ENCODE measurements at regions not wholly inside any gene's neighbourhood (a gene's known extent, or its start where the extent isn't known, plus 50 kb on each side); places are given as distances from the start of the nearest gene placed in this dataset.

DNA sequence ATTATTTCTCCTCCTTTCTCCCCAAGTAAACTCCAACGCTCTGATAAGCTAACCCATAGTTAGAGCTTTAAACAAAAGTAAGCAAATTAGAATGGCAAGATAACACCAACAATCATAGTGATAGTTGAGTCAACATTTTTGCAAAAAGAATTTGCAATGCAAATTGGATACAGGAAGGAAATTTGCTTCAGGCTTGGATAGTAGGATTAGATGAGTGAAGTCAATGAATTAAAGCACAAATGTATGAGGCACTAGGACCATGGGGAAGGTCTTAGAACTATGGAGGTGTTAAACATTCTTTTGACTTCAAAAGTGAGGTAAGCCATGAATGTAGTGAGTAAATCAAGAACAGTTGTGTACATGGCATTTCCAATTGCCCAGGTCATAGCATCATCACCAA is 289.8 kb upstream of the GRAMD2B start:
- no peak for TF ChIP-seq RAD21 (IDR thresholded peaks at IDR 0.05)
- TF ChIP-seq FOXA1 (IDR thresholded peaks at IDR 0.05): no peak
- TF ChIP-seq, protein P1, sequence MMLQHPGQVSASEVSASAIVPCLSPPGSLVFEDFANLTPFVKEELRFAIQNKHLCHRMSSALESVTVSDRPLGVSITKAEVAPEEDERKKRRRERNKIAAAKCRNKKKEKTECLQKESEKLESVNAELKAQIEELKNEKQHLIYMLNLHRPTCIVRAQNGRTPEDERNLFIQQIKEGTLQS (IDR thresholded peaks at IDR 0.05): no peak
- no peak for TF ChIP-seq YY1 (IDR thresholded peaks at IDR 0.05)
- TF ChIP-seq HNF4A (conservative IDR thresholded peaks at IDR 0.05): no peak
- TF ChIP-seq HNF4G (IDR thresholded peaks at IDR 0.05): no peak
- TF ChIP-seq EGR1 (IDR thresholded peaks at IDR 0.05; ENCODE audit: low read depth in 2 of 2): no peak
- no peak for TF ChIP-seq NR2F2 (IDR thresholded peaks at IDR 0.05)
- no peak for TF ChIP-seq JUND (IDR thresholded peaks at IDR 0.05)
- TF ChIP-seq, protein P2, sequence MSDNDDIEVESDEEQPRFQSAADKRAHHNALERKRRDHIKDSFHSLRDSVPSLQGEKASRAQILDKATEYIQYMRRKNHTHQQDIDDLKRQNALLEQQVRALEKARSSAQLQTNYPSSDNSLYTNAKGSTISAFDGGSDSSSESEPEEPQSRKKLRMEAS (IDR thresholded peaks at IDR 0.05): no peak
- TF ChIP-seq RXRA (IDR thresholded peaks at IDR 0.05): no peak
- TF ChIP-seq, protein P3, sequence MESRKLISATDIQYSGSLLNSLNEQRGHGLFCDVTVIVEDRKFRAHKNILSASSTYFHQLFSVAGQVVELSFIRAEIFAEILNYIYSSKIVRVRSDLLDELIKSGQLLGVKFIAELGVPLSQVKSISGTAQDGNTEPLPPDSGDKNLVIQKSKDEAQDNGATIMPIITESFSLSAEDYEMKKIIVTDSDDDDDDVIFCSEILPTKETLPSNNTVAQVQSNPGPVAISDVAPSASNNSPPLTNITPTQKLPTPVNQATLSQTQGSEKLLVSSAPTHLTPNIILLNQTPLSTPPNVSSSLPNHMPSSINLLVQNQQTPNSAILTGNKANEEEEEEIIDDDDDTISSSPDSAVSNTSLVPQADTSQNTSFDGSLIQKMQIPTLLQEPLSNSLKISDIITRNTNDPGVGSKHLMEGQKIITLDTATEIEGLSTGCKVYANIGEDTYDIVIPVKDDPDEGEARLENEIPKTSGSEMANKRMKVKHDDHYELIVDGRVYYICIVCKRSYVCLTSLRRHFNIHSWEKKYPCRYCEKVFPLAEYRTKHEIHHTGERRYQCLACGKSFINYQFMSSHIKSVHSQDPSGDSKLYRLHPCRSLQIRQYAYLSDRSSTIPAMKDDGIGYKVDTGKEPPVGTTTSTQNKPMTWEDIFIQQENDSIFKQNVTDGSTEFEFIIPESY (IDR thresholded peaks at IDR 0.05): no peak
- TF ChIP-seq SP1 (IDR thresholded peaks at IDR 0.05): no peak
- TF ChIP-seq, protein P4, sequence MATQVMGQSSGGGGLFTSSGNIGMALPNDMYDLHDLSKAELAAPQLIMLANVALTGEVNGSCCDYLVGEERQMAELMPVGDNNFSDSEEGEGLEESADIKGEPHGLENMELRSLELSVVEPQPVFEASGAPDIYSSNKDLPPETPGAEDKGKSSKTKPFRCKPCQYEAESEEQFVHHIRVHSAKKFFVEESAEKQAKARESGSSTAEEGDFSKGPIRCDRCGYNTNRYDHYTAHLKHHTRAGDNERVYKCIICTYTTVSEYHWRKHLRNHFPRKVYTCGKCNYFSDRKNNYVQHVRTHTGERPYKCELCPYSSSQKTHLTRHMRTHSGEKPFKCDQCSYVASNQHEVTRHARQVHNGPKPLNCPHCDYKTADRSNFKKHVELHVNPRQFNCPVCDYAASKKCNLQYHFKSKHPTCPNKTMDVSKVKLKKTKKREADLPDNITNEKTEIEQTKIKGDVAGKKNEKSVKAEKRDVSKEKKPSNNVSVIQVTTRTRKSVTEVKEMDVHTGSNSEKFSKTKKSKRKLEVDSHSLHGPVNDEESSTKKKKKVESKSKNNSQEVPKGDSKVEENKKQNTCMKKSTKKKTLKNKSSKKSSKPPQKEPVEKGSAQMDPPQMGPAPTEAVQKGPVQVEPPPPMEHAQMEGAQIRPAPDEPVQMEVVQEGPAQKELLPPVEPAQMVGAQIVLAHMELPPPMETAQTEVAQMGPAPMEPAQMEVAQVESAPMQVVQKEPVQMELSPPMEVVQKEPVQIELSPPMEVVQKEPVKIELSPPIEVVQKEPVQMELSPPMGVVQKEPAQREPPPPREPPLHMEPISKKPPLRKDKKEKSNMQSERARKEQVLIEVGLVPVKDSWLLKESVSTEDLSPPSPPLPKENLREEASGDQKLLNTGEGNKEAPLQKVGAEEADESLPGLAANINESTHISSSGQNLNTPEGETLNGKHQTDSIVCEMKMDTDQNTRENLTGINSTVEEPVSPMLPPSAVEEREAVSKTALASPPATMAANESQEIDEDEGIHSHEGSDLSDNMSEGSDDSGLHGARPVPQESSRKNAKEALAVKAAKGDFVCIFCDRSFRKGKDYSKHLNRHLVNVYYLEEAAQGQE (IDR thresholded peaks at IDR 0.05): no peak
- TF ChIP-seq, protein P5, sequence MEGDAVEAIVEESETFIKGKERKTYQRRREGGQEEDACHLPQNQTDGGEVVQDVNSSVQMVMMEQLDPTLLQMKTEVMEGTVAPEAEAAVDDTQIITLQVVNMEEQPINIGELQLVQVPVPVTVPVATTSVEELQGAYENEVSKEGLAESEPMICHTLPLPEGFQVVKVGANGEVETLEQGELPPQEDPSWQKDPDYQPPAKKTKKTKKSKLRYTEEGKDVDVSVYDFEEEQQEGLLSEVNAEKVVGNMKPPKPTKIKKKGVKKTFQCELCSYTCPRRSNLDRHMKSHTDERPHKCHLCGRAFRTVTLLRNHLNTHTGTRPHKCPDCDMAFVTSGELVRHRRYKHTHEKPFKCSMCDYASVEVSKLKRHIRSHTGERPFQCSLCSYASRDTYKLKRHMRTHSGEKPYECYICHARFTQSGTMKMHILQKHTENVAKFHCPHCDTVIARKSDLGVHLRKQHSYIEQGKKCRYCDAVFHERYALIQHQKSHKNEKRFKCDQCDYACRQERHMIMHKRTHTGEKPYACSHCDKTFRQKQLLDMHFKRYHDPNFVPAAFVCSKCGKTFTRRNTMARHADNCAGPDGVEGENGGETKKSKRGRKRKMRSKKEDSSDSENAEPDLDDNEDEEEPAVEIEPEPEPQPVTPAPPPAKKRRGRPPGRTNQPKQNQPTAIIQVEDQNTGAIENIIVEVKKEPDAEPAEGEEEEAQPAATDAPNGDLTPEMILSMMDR (IDR thresholded peaks at IDR 0.05; ENCODE audit: low read depth, low read length, missing input control): no peak
- H3K9ac ChIP-seq (ENCODE audit: low read depth in 1 of 2, low read length in 2 of 2): no peak overlapping the region
- no peak overlapping the region for H3K27ac ChIP-seq (ENCODE audit: low read depth in 1 of 2, low read length in 2 of 2)
- no peak for DNase-seq (ENCODE audit: low spot score)
- WGBS: 61% methylated on average over 1 of the region's 1 CpG
- H3K4me1 ChIP-seq (ENCODE audit: control insufficient read depth in 4 of 4, insufficient read depth in 4 of 4, low read length in 3 of 4): no peaks in the 10 kb centered on the region
- H3K27me3 ChIP-seq (ENCODE audit: control insufficient read depth in 4 of 4, insufficient read depth in 4 of 4, low read length in 3 of 4): no peaks in the 10 kb centered on the region
- no peaks in the 10 kb centered on the region for H3K36me3 ChIP-seq (ENCODE audit: control insufficient read depth in 4 of 4, insufficient read depth in 3 of 4, low read depth in 1 of 4, low read length in 3 of 4)
- H3K9me3 ChIP-seq (ENCODE audit: control insufficient read depth in 4 of 4, low read length in 3 of 4): peaks cover 0 to 6% (median 0%) of the 10 kb centered on the region in 4 donors
- H3K4me3 ChIP-seq (ENCODE audit: low read depth in 1 of 3, low read length in 3 of 3): no peak overlapping the region

DNA sequence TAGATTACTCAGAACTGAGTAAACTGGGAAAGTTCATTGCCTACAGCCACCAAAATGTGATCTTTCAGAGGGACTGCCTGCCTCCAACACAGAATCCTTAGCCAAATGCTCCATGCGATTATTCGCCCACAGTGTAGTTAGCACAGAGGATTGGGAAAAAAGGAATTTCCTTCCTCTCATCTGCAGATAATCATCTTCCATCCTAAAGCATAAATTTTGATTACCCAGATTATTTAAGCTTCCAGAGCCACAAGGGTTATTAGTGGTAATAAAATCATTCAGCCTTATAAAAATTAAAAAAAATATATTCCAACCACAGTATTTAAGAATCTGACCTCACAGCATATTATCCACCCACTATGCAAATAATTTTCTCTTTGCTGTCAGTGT is 285.3 kb upstream of the GRAMD2B start:
- no peak overlapping the region for H3K4me3 ChIP-seq (ENCODE audit: low read depth in 1 of 3, low read length in 3 of 3)
- H3K36me3 ChIP-seq (ENCODE audit: control insufficient read depth in 4 of 4, insufficient read depth in 3 of 4, low read depth in 1 of 4, low read length in 3 of 4): no peaks in the 10 kb centered on the region
- no peaks in the 10 kb centered on the region for H3K27me3 ChIP-seq (ENCODE audit: control insufficient read depth in 4 of 4, insufficient read depth in 4 of 4, low read length in 3 of 4)
- DNase-seq (ENCODE audit: low spot score): no peak
- no peak overlapping the region for H3K9ac ChIP-seq (ENCODE audit: low read depth in 1 of 2, low read length in 2 of 2)
- H3K27ac ChIP-seq (ENCODE audit: low read depth in 1 of 2, low read length in 2 of 2): no peak overlapping the region
- WGBS: 86% methylated on average over 2 of the region's 2 CpGs
- no peaks in the 10 kb centered on the region for H3K4me1 ChIP-seq (ENCODE audit: control insufficient read depth in 4 of 4, insufficient read depth in 4 of 4, low read length in 3 of 4)
- TF ChIP-seq HNF4G (IDR thresholded peaks at IDR 0.05) (no peak), TAF1 (conservative IDR thresholded peaks at IDR 0.05) (no peak), GABPA (IDR thresholded peaks at IDR 0.05 in 1 of 2, conservative IDR thresholded peaks at IDR 0.05 in 1 of 2) (no peak), RAD21 (IDR thresholded peaks at IDR 0.05) (no peak), FOXA1 (IDR thresholded peaks at IDR 0.05) (no peak), FOXA2 (IDR thresholded peaks at IDR 0.05) (no peak), JUND (IDR thresholded peaks at IDR 0.05) (no peak), SP1 (IDR thresholded peaks at IDR 0.05) (no peak), EGR1 (IDR thresholded peaks at IDR 0.05; ENCODE audit: low read depth in 2 of 2) (no peak), NR2F2 (IDR thresholded peaks at IDR 0.05) (no peak), RXRA (IDR thresholded peaks at IDR 0.05) (no peak)
- TF ChIP-seq, protein P3 (IDR thresholded peaks at IDR 0.05): no peak
- TF ChIP-seq, protein P1 (IDR thresholded peaks at IDR 0.05): no peak
- TF ChIP-seq, protein P5 (IDR thresholded peaks at IDR 0.05; ENCODE audit: low read depth, low read length, missing input control): no peak
- H3K9me3 ChIP-seq (ENCODE audit: control insufficient read depth in 4 of 4, low read length in 3 of 4): peaks cover 0 to 3% (median 0%) of the 10 kb centered on the region in 4 donors

Measured in liver (tissue), 8 donors.